Fibroblast of skin of scalp (primary cell): ENCODE measurements at regions not wholly inside any gene's neighbourhood (a gene's known extent, or its start where the extent isn't known, plus 50 kb on each side); places are given as distances from the start of the nearest gene placed in this dataset.

ENCODE experiments used
- DNase-seq: peaks from one replicate; pipeline ENCODE4 v3.0.0-alpha.2; 2013

GRCh38 chr4:116401293-116401692, 684.1 kb downstream of the TRAM1L1 start:
- DNase-seq: no peak

- DNase-seq: no peak
Observed at GRCh38 chr4:116400480-116400879, 684.9 kb downstream of the TRAM1L1 start.

- DNase-seq: no peak
Observed at GRCh38 chr4:116397714-116398113, 687.7 kb downstream of the TRAM1L1 start.

GRCh38 chr4:116397291-116397690, 688.1 kb downstream of the TRAM1L1 start:
- DNase-seq: no peak

GRCh38 chr4:116395408-116395807, 690.0 kb downstream of the TRAM1L1 start:
- DNase-seq: no peak

GRCh38 chr4:116391020-116391419, 694.4 kb downstream of the TRAM1L1 start:
- no peak for DNase-seq

- no peak for DNase-seq
Observed at GRCh38 chr4:116389139-116389538, 696.2 kb downstream of the TRAM1L1 start.

- DNase-seq: no peak
Observed at GRCh38 chr4:116387937-116388474, 697.4 kb downstream of the TRAM1L1 start.

GRCh38 chr4:116386856-116387255, 698.5 kb downstream of the TRAM1L1 start:
- no peak for DNase-seq

GRCh38 chr4:116385583-116385982, 699.8 kb downstream of the TRAM1L1 start:
- no peak for DNase-seq

- no peak for DNase-seq
Observed at GRCh38 chr4:116374815-116375214, 710.6 kb downstream of the TRAM1L1 start.

GRCh38 chr4:116362583-116362982, 722.8 kb downstream of the TRAM1L1 start:
- DNase-seq: no peak

GRCh38 chr4:116361790-116362189, 723.6 kb downstream of the TRAM1L1 start:
- DNase-seq: no peak

GRCh38 chr4:116358633-116359222, 726.6 kb downstream of the TRAM1L1 start:
- DNase-seq: peak; percentile 77

- no peak for DNase-seq
Observed at GRCh38 chr4:116357758-116358157, 727.6 kb downstream of the TRAM1L1 start.

- DNase-seq: no peak
Observed at GRCh38 chr4:116346750-116347149, 738.6 kb downstream of the TRAM1L1 start.

- no peak for DNase-seq
Observed at GRCh38 chr4:116343809-116344208, 741.6 kb downstream of the TRAM1L1 start.

GRCh38 chr4:116342143-116342542, 743.2 kb downstream of the TRAM1L1 start:
- no peak for DNase-seq

GRCh38 chr4:116332508-116332907, 752.9 kb downstream of the TRAM1L1 start:
- no peak for DNase-seq

GRCh38 chr4:116328261-116328860, 757.0 kb downstream of the TRAM1L1 start:
- DNase-seq: no peak

- DNase-seq: no peak
Observed at GRCh38 chr4:116323606-116324005, 761.8 kb downstream of the TRAM1L1 start.

GRCh38 chr4:116321471-116321870, 763.9 kb downstream of the TRAM1L1 start:
- no peak for DNase-seq

- no peak for DNase-seq
Observed at GRCh38 chr4:116320859-116321258, 764.5 kb downstream of the TRAM1L1 start.

- no peak for DNase-seq
Observed at GRCh38 chr4:116303736-116304188, 781.6 kb downstream of the TRAM1L1 start.
